K562 (cell line): ENCODE measurements at regions not wholly inside any gene's neighbourhood (a gene's known extent, or its start where the extent isn't known, plus 50 kb on each side); places are given as distances from the start of the nearest gene placed in this dataset.

Source experiments
- E2F1 ChIP-seq: sonication (generic); formaldehyde crosslinking; IDR thresholded peaks from 2 replicates; pipeline ENCODE4 v1.8.1; 2023; ENCODE audit warnings: mild to moderate bottlenecking, missing genetic modification reagents, moderate library complexity
- NFATC3 ChIP-seq: fragments of 450-650 bp; IDR thresholded peaks from 2 replicates; pipeline ENCODE4 v1.6.1; 2017; ENCODE audit warnings: mild to moderate bottlenecking
- RAD21 ChIP-seq, 2 experiments: fragments of 250-450 bp in 1 of 2; fragments of 450-650 bp in 1 of 2; sonication (Bioruptor Pico) in 1 of 2; formaldehyde crosslinking in 1 of 2; IDR thresholded peaks in 1 of 2; conservative IDR thresholded peaks in 1 of 2; 2 replicates each; pipeline versions ENCODE4 v1.4.0 to v1.8.0; 2020 to 2022; ENCODE audit warnings: mild to moderate bottlenecking in 2 of 2, moderate library complexity in 1 of 2
- ZNF780A ChIP-seq: fragments of 250-450 bp; sonication (Bioruptor Pico); IDR thresholded peaks from 2 replicates; pipeline ENCODE4 v1.5.0; 2021; ENCODE audit warnings: mild to moderate bottlenecking
- TF ChIP-seq, protein P1 (sequence below): sonication (generic); formaldehyde crosslinking; IDR thresholded peaks from 2 replicates; pipeline ENCODE4 v1.8.0; 2023; ENCODE audit warnings: missing genetic modification reagents, mild to moderate bottlenecking, borderline replicate concordance

GRCh38 chr15:31487811-31488436 is 161.3 kb downstream of the KLF13 start (continued):
- TF ChIP-seq, protein P1, sequence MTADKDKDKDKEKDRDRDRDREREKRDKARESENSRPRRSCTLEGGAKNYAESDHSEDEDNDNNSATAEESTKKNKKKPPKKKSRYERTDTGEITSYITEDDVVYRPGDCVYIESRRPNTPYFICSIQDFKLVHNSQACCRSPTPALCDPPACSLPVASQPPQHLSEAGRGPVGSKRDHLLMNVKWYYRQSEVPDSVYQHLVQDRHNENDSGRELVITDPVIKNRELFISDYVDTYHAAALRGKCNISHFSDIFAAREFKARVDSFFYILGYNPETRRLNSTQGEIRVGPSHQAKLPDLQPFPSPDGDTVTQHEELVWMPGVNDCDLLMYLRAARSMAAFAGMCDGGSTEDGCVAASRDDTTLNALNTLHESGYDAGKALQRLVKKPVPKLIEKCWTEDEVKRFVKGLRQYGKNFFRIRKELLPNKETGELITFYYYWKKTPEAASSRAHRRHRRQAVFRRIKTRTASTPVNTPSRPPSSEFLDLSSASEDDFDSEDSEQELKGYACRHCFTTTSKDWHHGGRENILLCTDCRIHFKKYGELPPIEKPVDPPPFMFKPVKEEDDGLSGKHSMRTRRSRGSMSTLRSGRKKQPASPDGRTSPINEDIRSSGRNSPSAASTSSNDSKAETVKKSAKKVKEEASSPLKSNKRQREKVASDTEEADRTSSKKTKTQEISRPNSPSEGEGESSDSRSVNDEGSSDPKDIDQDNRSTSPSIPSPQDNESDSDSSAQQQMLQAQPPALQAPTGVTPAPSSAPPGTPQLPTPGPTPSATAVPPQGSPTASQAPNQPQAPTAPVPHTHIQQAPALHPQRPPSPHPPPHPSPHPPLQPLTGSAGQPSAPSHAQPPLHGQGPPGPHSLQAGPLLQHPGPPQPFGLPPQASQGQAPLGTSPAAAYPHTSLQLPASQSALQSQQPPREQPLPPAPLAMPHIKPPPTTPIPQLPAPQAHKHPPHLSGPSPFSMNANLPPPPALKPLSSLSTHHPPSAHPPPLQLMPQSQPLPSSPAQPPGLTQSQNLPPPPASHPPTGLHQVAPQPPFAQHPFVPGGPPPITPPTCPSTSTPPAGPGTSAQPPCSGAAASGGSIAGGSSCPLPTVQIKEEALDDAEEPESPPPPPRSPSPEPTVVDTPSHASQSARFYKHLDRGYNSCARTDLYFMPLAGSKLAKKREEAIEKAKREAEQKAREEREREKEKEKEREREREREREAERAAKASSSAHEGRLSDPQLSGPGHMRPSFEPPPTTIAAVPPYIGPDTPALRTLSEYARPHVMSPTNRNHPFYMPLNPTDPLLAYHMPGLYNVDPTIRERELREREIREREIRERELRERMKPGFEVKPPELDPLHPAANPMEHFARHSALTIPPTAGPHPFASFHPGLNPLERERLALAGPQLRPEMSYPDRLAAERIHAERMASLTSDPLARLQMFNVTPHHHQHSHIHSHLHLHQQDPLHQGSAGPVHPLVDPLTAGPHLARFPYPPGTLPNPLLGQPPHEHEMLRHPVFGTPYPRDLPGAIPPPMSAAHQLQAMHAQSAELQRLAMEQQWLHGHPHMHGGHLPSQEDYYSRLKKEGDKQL (CRISPR knock-in tag): no peak
- TF ChIP-seq NFATC3 (no peak), RAD21 (CRISPR knock-in tag; conservative IDR thresholded peaks at IDR 0.05 in 1 of 2, IDR thresholded peaks at IDR 0.05 in 1 of 2) (no peak), E2F1 (no peak), ZNF780A (no peak)
